ENCODE measurements at regions not wholly inside any gene's neighbourhood (a gene's known extent, or its start where the extent isn't known, plus 50 kb on each side); places are given as distances from the start of the nearest gene placed in this dataset.
A peak's percentile ranks its signal among the peaks of the same experiment; 100 is the strongest.

- DNase-seq, result no peak
These were observed 734.2 kb upstream of the ALCAM start for GRCh38 chr3:104632521-104632920.

GRCh38 chr3:104632947-104633346 is 733.8 kb upstream of the ALCAM start:
- no peak for DNase-seq

GRCh38 chr3:104635872-104636580 is 730.7 kb upstream of the ALCAM start:
- no peak for DNase-seq

- DNase-seq, result no peak
These were observed 723.9 kb upstream of the ALCAM start for GRCh38 chr3:104642827-104643226.

GRCh38 chr3:104646196-104646595 is 720.5 kb upstream of the ALCAM start:
- DNase-seq, result no peak

GRCh38 chr3:104648823-104649222 is 717.9 kb upstream of the ALCAM start:
- no peak for DNase-seq

GRCh38 chr3:104669083-104669482 is 697.6 kb upstream of the ALCAM start:
- DNase-seq, result no peak

- no peak for DNase-seq
These were observed 694.4 kb upstream of the ALCAM start for GRCh38 chr3:104672331-104672730.

GRCh38 chr3:104673981-104674380 is 692.7 kb upstream of the ALCAM start:
- DNase-seq, result no peak

GRCh38 chr3:104676241-104676640 is 690.5 kb upstream of the ALCAM start:
- DNase-seq, result no peak

GRCh38 chr3:104677932-104678331 is 688.8 kb upstream of the ALCAM start:
- DNase-seq, result no peak

GRCh38 chr3:104685492-104685891 is 681.2 kb upstream of the ALCAM start:
- no peak for DNase-seq

- no peak for DNase-seq
These were observed 679.3 kb upstream of the ALCAM start for GRCh38 chr3:104687362-104687761.

- DNase-seq, result no peak
These were observed 670.2 kb upstream of the ALCAM start for GRCh38 chr3:104696470-104696869.

- no peak for DNase-seq
These were observed 655.3 kb upstream of the ALCAM start for GRCh38 chr3:104711406-104711805.

- no peak for DNase-seq
These were observed 650.7 kb upstream of the ALCAM start for GRCh38 chr3:104715972-104716371.

- no peak for DNase-seq
These were observed 648.9 kb upstream of the ALCAM start for GRCh38 chr3:104717828-104718196.

- DNase-seq, result no peak
These were observed 643.7 kb upstream of the ALCAM start for GRCh38 chr3:104723000-104723399.

GRCh38 chr3:104731074-104731473 is 635.6 kb upstream of the ALCAM start:
- no peak for DNase-seq

- no peak for DNase-seq
These were observed 632.1 kb upstream of the ALCAM start for GRCh38 chr3:104734627-104735026.

- no peak for DNase-seq
These were observed 631.0 kb upstream of the ALCAM start for GRCh38 chr3:104735691-104736090.

- peak; percentile 11 for DNase-seq
These were observed 628.4 kb upstream of the ALCAM start for GRCh38 chr3:104738271-104738670.

GRCh38 chr3:104740874-104741379 is 625.8 kb upstream of the ALCAM start:
- no peak for DNase-seq

- no peak for DNase-seq
These were observed 624.7 kb upstream of the ALCAM start for GRCh38 chr3:104742044-104742443.
